ENCODE measurements at regions not wholly inside any gene's neighbourhood (a gene's known extent, or its start where the extent isn't known, plus 50 kb on each side); places are given as distances from the start of the nearest gene placed in this dataset.

DNA sequence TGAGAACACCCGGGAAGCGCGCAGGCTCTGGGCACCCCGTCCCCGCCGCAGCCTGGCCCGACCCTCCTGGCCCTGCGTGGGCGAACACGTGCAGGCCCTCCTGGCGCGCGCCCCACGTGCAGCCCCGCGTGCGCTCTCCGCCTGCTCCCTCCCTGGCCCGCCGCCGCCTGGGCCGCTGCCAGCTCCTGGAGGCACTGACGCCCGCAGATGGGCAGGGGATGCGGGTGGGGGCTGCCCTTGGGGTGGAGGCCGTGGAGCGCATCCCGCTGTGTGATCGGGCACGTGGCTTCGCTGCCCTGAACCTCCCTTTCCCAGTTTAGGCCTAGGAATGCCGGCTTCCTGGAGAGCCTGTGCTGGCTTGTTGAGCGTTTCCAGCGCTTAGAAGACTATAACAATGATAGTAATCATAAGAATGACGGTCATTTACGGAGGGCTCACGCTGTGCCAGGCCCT, 104.6 kb upstream of the SLC6A6 start:
- TF ChIP-seq, protein P1, sequence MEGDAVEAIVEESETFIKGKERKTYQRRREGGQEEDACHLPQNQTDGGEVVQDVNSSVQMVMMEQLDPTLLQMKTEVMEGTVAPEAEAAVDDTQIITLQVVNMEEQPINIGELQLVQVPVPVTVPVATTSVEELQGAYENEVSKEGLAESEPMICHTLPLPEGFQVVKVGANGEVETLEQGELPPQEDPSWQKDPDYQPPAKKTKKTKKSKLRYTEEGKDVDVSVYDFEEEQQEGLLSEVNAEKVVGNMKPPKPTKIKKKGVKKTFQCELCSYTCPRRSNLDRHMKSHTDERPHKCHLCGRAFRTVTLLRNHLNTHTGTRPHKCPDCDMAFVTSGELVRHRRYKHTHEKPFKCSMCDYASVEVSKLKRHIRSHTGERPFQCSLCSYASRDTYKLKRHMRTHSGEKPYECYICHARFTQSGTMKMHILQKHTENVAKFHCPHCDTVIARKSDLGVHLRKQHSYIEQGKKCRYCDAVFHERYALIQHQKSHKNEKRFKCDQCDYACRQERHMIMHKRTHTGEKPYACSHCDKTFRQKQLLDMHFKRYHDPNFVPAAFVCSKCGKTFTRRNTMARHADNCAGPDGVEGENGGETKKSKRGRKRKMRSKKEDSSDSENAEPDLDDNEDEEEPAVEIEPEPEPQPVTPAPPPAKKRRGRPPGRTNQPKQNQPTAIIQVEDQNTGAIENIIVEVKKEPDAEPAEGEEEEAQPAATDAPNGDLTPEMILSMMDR (IDR thresholded peaks at IDR 0.05; ENCODE audit: low read depth, low read length): no peak
- no peak for TF ChIP-seq POLR2A (IDR thresholded peaks at IDR 0.05; ENCODE audit: extremely low read depth, insufficient read length)

Measured in NB4 (cell line).